Stimulated activated CD8-positive, alpha-beta memory T cell treated with anti-CD3 and anti-CD28 coated beads, Interleukin-2, amount 100 ng/mL, for 1 hour (primary cell): ENCODE measurements at regions not wholly inside any gene's neighbourhood (a gene's known extent, or its start where the extent isn't known, plus 50 kb on each side); places are given as distances from the start of the nearest gene placed in this dataset.

Experiments used
- DNase-seq, 2 donors: peaks; one replicate each; pipeline ENCODE4 v3.0.0-alpha.2; 2020; ENCODE audit warnings: low read depth in 2 of 2

DNA sequence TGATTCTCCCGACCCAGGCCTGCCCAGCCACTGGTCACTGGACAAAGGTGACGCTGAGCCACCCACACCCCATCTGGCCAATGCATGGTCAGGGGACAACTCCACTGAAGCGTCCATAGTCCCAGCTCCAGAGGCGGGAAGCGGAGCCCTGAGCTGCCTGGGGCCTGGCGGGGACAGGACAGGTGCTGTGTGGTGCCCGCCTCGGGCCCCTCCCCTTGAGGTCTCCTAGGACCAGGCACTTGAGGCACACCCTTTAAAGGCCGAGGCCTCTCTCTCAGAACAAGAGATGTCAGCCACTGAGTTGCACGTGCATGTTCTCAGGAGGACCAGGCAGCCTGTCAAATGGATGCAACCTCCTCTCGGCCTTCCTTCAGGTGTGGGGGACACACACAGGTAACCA lies 52.5 kb upstream of the PPP2R2D start:
- no peak for DNase-seq

DNA sequence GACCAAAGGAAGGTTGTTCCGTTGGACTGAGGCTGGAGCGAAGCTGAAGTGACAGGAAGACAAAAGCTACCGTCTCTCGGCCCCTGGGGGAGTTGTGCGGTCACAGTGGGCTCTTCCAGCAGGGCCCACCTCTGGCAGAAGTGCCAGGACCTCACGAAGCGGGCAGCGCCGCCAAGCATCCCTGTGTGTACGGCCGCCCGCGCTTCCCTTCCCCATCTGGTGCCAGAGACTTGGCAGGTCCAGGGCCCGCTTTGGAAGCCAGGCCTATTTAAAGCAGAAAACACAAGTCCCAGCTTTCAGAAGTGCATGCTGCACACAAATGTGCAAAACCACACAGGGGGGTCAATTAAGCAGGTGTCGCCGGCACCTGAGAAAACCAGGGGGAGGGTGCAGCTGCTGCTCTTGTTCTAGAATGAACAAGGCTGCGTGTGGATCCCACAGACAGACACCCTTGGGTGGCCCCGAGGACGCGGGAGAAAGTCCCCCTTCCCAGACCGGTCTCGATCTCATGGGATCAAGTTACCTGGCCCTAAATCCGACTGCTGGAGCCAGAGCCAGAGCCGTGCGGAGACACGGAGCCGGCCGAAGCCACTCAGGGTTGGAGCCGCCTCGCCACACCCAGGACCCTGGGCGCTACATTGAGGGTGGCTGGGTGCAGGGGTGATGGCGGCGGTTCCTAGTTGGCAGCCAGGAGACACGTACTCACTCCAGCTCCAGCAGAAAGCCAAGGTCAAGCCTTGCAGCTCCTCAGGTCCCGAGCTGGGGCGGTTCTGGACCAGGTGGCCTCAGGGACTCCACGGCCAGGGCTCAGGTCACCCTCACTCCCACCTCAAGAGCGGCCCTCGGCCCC lies 51.8 kb upstream of the PPP2R2D start:
- DNase-seq: no peak

DNA sequence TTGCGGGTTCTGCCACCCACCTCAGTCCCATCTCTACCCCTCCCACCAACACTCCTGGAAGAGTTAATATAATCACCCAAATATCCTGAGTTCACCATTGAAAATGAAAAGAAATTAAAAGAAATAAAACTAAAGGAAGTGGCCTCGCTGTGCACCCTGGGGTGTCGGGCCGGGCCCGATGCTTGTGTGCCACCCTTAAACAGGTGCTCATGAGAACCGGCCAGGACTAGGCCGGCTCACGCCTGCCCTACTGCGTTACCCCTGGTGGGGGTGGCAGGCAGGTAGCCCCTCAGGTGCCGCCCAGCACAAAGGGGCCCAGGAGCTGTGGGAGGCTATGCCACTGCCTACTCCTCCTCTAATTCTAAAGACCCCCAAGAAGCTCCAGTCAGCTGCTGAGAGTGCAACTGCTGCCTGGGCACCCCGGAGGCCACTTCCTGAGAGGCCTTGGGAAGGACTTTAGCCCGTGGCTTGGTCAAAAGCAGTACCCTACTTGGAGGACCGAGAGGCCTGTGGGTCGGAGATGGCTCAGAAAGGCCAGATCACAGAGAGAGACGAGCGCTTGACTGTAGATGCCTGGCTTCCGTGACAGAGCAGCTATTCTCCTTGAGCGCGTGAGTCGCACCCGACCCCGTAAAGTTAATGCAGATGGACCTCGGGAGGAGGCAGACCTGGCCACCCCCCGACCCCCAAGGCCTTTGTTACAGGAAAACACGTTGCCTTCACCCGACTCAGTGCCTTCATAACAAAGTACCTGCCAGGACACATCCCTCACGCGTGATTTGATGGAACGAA lies 51.0 kb upstream of the PPP2R2D start:
- DNase-seq: no peak

DNA sequence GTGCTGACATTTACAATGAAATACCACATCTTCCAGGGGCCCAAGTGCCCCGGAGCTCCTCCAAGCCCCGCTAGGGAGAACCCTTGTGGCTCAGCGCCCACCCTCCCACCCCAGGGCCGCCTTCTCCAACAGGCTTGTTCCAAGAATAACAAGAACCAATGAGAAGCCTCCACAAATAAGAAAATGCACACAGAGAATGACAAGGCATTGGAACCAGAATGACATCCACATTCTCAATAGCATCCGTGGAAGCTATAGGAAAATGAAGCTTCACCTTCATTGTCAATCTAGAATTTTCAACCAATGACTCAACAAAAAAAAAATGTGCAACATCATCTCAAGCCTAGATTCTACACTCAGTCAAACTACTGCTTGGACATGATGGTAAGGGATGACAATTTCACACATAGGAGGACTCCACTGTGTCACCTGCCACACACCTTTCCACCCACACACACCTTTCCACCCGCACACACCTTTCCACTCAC lies 50.4 kb upstream of the PPP2R2D start:
- DNase-seq: no peak
